ENCODE measurements at regions not wholly inside any gene's neighbourhood (a gene's known extent, or its start where the extent isn't known, plus 50 kb on each side); places are given as distances from the start of the nearest gene placed in this dataset.

- H3K36me3 Mint-ChIP-seq (ENCODE audit: low read depth) = no peaks in the 10 kb centered on the region; the same call in 2 of the 3 replicates
- no peak for ATAC-seq
- H3K4me3 ChIP-seq = no peak overlapping the region
- DNase-seq (ENCODE audit: low spot score) = no peak
- no peaks in the 10 kb centered on the region for H3K4me1 ChIP-seq (ENCODE audit: insufficient read depth)
- H3K27me3 Mint-ChIP-seq (ENCODE audit: insufficient read depth, low read depth, poor library complexity) = no peaks in the 10 kb centered on the region
- no peak overlapping the region for H3K27ac ChIP-seq (ENCODE audit: low read depth)
- no peak overlapping the region for H3K27ac Mint-ChIP-seq
- no peak overlapping the region for H3K4me3 Mint-ChIP-seq
- no peaks in the 10 kb centered on the region; the same call in 2 of the 3 replicates for H3K9me3 Mint-ChIP-seq
- peaks cover 16% of the 10 kb centered on the region for H3K9me2 ChIP-seq (ENCODE audit: insufficient read depth)
- no peaks in the 10 kb centered on the region for H3K79me2 ChIP-seq (replicated peaks; ENCODE audit: insufficient read depth)
- H3K4me1 Mint-ChIP-seq = no peaks in the 10 kb centered on the region
- no peaks in the 10 kb centered on the region for H3K27me3 ChIP-seq (ENCODE audit: insufficient read depth)
- no peak overlapping the region for H2AFZ ChIP-seq
- H4K20me1 ChIP-seq (replicated peaks; ENCODE audit: insufficient read depth) = no peaks in the 10 kb centered on the region
- no peaks in the 10 kb centered on the region for H3F3A ChIP-seq (replicated peaks; ENCODE audit: low read depth)
- no peaks in the 10 kb centered on the region for H3K36me3 ChIP-seq (ENCODE audit: insufficient read depth)
- TF ChIP-seq POLR2AphosphoS5 (IDR thresholded peaks at IDR 0.05; ENCODE audit: low read depth) = no peak
- no peak for TF ChIP-seq ZNF114 (CRISPR knock-in tag; IDR thresholded peaks at IDR 0.05)
- TF ChIP-seq, protein P1, sequence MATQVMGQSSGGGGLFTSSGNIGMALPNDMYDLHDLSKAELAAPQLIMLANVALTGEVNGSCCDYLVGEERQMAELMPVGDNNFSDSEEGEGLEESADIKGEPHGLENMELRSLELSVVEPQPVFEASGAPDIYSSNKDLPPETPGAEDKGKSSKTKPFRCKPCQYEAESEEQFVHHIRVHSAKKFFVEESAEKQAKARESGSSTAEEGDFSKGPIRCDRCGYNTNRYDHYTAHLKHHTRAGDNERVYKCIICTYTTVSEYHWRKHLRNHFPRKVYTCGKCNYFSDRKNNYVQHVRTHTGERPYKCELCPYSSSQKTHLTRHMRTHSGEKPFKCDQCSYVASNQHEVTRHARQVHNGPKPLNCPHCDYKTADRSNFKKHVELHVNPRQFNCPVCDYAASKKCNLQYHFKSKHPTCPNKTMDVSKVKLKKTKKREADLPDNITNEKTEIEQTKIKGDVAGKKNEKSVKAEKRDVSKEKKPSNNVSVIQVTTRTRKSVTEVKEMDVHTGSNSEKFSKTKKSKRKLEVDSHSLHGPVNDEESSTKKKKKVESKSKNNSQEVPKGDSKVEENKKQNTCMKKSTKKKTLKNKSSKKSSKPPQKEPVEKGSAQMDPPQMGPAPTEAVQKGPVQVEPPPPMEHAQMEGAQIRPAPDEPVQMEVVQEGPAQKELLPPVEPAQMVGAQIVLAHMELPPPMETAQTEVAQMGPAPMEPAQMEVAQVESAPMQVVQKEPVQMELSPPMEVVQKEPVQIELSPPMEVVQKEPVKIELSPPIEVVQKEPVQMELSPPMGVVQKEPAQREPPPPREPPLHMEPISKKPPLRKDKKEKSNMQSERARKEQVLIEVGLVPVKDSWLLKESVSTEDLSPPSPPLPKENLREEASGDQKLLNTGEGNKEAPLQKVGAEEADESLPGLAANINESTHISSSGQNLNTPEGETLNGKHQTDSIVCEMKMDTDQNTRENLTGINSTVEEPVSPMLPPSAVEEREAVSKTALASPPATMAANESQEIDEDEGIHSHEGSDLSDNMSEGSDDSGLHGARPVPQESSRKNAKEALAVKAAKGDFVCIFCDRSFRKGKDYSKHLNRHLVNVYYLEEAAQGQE (IDR thresholded peaks at IDR 0.05; ENCODE audit: unreplicated experiment) = no peak
- no peak for TF ChIP-seq STAT1 (IDR thresholded peaks at IDR 0.05; ENCODE audit: unreplicated experiment)
- TF ChIP-seq ETS1 (IDR thresholded peaks at IDR 0.05) = no peak
- TF ChIP-seq CTCF (conservative IDR thresholded peaks at IDR 0.05; ENCODE audit: low read depth in 2 of 2) = no peak
- TF ChIP-seq CREB1 (CRISPR knock-in tag; IDR thresholded peaks at IDR 0.05; ENCODE audit: low read depth) = no peak
- no peak for TF ChIP-seq ZNF331 (CRISPR knock-in tag; IDR thresholded peaks at IDR 0.05; ENCODE audit: low read depth)
- TF ChIP-seq EZH2 (IDR thresholded peaks at IDR 0.05; ENCODE audit: low read depth, unreplicated experiment) = no peak
- no peak for TF ChIP-seq EZH2phosphoT487 (IDR thresholded peaks at IDR 0.05; ENCODE audit: unreplicated experiment)
- TF ChIP-seq JUNB (IDR thresholded peaks at IDR 0.05; ENCODE audit: unreplicated experiment) = no peak
- no peak for TF ChIP-seq NANOG (IDR thresholded peaks at IDR 0.05; ENCODE audit: borderline replicate concordance)
- H3K4me2 ChIP-seq = no peak overlapping the region
Observed at GRCh38 chr2:18465979-18466378, 94.5 kb downstream of the RDH14 start.
